Lower lobe of right lung (tissue), 2 donors: ENCODE measurements at regions not wholly inside any gene's neighbourhood (a gene's known extent, or its start where the extent isn't known, plus 50 kb on each side); places are given as distances from the start of the nearest gene placed in this dataset.

Source experiments
- ATAC-seq, 2 donors: fragments of 200-7000 bp; cut with Tn5 transposase; one replicate each; pipeline ENCODE4 v1.9.1; 2020 to 2022; ENCODE audit warnings: mild to moderate bottlenecking in 2 of 2, moderate library complexity in 2 of 2
- DNase-seq: peaks from one replicate; pipeline ENCODE4 v3.0.0-alpha.2; 2020
- H3K27ac ChIP-seq: fragments of 200-600 bp; one replicate; pipeline ENCODE4 v1.8.0; 2022
- H3K27me3 ChIP-seq: fragments of 200-600 bp; one replicate; pipeline ENCODE4 v1.8.0; 2022; ENCODE audit warnings: low read depth
- H3K36me3 ChIP-seq: fragments of 200-600 bp; one replicate; pipeline ENCODE4 v1.8.0; 2022; ENCODE audit warnings: mild to moderate bottlenecking
- H3K4me1 ChIP-seq: fragments of 200-600 bp; one replicate; pipeline ENCODE4 v1.8.0; 2022
- H3K4me3 ChIP-seq: fragments of 200-600 bp; one replicate; pipeline ENCODE4 v1.8.0; 2022; ENCODE audit warnings: mild to moderate bottlenecking
- H3K9me3 ChIP-seq: fragments of 200-600 bp; one replicate; pipeline ENCODE4 v1.8.0; 2022
- intact Hi-C: fragments of 100-400 bp; cut with DNase I; formaldehyde crosslinking; loops from one replicate; pipeline ENCODE4 v1.11.0; 2022
- TF ChIP-seq, protein P1 (sequence below): fragments of 200-600 bp; IDR thresholded peaks from one replicate; pipeline ENCODE4 v1.8.0; 2022; ENCODE audit warnings: antibody characterized with exemption, mild to moderate bottlenecking
- donor health status: DM: no; HTN: yes; CAD: no; lungs with severe emphysema.

DNA sequence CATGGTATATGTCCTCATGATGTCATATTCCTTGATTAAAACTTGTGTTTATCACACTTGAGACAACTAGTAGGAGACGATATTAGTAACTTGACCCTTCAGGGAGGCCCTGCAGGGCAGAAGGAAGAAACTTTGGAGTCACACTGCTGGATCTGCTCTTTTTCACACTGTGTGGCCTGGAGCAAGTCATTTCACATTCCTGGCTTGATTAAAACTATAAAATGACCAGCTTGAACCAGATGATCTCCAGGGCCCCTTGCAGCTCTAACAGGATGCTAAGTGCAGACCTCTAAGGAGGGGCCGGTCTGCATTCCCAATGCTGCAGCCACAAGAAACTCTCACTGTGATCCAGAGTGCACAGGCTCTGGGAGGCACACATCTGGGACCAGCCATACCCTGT is 146.4 kb upstream of the ZNF366 start:
- no peak for DNase-seq
- H3K27ac ChIP-seq: no peak overlapping the region
- no peak overlapping the region for H3K4me3 ChIP-seq
- no peaks in the 10 kb centered on the region for H3K27me3 ChIP-seq
- intact Hi-C loops: no loop called here
- ATAC-seq: no peak
- no peaks in the 10 kb centered on the region for H3K36me3 ChIP-seq
- TF ChIP-seq, protein P1, sequence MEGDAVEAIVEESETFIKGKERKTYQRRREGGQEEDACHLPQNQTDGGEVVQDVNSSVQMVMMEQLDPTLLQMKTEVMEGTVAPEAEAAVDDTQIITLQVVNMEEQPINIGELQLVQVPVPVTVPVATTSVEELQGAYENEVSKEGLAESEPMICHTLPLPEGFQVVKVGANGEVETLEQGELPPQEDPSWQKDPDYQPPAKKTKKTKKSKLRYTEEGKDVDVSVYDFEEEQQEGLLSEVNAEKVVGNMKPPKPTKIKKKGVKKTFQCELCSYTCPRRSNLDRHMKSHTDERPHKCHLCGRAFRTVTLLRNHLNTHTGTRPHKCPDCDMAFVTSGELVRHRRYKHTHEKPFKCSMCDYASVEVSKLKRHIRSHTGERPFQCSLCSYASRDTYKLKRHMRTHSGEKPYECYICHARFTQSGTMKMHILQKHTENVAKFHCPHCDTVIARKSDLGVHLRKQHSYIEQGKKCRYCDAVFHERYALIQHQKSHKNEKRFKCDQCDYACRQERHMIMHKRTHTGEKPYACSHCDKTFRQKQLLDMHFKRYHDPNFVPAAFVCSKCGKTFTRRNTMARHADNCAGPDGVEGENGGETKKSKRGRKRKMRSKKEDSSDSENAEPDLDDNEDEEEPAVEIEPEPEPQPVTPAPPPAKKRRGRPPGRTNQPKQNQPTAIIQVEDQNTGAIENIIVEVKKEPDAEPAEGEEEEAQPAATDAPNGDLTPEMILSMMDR: no peak
- no peaks in the 10 kb centered on the region for H3K9me3 ChIP-seq
- no peaks in the 10 kb centered on the region for H3K4me1 ChIP-seq

DNA sequence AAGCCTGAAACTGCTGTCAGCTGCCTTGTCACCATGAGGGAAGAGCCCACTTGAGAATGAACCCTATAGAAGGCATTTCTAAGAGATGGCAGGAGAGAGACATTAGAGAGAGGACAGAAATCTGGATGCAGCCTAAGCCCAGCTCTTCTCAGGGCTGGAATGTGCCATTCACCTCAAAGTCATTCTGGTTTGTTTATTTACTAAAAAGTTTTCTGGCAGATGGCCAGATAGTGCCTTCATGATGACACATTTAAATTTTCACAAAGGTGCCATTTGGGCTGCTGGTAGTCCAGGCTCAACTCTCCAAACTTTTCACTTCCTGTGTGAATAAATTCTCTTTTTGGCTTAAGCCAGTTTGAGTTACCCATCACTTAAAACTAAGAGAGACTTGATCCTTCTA is 144.6 kb upstream of the ZNF366 start:
- H3K36me3 ChIP-seq: no peaks in the 10 kb centered on the region
- H3K27me3 ChIP-seq: no peaks in the 10 kb centered on the region
- no peaks in the 10 kb centered on the region for H3K4me1 ChIP-seq
- H3K4me3 ChIP-seq: no peak overlapping the region
- TF ChIP-seq, protein P1: no peak
- DNase-seq (no peak), ATAC-seq (no peak)
- intact Hi-C loops: no loop called here
- no peaks in the 10 kb centered on the region for H3K9me3 ChIP-seq
- no peak overlapping the region for H3K27ac ChIP-seq

DNA sequence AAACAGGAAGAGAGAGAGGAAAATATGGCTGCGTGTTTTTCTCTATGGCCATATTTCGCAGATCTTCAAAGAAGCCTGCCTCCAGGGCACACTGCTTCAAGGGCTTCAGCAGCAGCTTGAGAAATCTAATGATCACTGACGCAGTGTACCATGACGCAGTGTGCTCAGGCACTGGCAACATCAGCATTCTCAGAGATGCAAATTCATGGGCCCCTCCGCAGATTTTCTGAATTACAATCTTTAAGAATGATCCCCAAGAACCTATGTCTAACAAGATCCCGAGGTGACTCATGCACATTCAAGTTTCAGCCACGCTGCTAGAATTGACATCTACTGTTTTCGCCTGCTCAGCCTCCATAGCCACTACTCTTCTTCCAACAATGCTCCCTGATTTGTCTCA is 143.9 kb upstream of the ZNF366 start:
- DNase-seq: no peak
- TF ChIP-seq, protein P1: no peak
- H3K27ac ChIP-seq: no peak overlapping the region
- intact Hi-C loops: no loop called here
- H3K4me1 ChIP-seq: no peaks in the 10 kb centered on the region
- no peak for ATAC-seq
- no peak overlapping the region for H3K4me3 ChIP-seq
- no peaks in the 10 kb centered on the region for H3K27me3 ChIP-seq
- H3K9me3 ChIP-seq: no peaks in the 10 kb centered on the region
- H3K36me3 ChIP-seq: no peaks in the 10 kb centered on the region

DNA sequence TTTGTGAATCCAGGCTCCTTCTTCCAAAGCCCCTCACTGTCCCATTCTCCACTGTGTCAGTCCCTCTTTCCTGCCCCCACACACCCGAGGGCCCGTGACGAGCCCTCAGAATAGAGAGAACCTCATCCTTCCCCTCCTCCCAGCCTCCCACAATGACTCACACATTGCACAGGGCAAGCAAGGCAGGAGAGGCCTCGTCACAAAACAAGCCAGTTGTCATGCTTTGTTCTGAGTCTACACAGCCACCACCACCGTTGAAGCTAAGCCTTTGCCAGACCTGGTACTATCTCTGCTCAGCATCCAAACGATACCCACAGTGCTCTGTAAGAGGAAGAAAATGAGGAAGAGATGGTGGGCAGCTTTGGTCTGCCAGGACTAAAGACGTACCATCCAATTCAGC is 142.2 kb upstream of the ZNF366 start:
- intact Hi-C loops: no loop called here
- Histone ChIP-seq H3K27ac (no peak overlapping the region), H3K27me3 (no peaks in the 10 kb centered on the region), H3K4me1 (no peaks in the 10 kb centered on the region), H3K4me3 (no peak overlapping the region), H3K36me3 (no peaks in the 10 kb centered on the region), H3K9me3 (no peaks in the 10 kb centered on the region)
- TF ChIP-seq, protein P1: no peak
- DNase-seq: no peak
- no peak for ATAC-seq

DNA sequence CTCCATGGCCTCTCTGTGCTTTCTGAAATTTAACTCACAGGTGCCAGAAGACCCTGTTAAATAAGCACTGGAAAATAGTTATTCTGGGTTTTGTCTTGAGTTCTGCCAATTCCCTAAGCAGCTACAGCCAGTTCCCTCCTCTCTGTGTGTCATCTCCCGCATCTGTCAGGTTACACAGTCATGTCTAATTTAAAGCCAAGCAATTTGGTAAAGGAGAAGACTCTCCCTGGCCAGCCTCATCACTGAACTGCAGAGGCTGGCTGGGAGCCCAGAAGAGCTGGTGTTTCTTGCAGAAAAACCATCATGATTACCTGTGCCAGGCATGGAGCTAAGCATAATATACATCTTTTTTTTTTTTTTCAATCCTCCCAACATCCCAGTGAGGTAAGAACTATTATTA is 141.3 kb upstream of the ZNF366 start:
- H3K4me1 ChIP-seq: no peaks in the 10 kb centered on the region
- no peaks in the 10 kb centered on the region for H3K36me3 ChIP-seq
- H3K27ac ChIP-seq: no peak overlapping the region
- TF ChIP-seq, protein P1: no peak
- H3K4me3 ChIP-seq: no peak overlapping the region
- no peaks in the 10 kb centered on the region for H3K27me3 ChIP-seq
- H3K9me3 ChIP-seq: no peaks in the 10 kb centered on the region
- intact Hi-C loops: no loop called here
- ATAC-seq: no peak
- no peak for DNase-seq

DNA sequence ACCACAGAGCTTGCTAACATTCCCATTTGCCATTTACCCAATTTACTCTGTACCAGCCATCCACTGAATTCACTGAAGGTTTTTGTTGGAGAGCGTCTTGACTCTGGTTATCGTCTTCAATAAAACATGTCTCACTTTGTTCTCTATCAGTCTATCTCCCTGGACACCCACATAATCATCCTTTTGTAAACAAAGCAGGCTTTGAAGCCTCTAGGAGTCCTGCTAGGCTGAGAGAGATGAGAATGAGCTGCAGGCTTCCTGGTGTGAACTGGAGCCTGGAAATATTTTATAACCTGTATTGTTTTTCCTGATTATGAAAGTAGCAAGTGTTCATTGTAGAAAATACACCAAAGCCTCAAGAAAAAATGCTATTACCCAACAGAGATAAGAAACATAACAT is 140.6 kb upstream of the ZNF366 start:
- H3K4me1 ChIP-seq: no peaks in the 10 kb centered on the region
- H3K9me3 ChIP-seq: no peaks in the 10 kb centered on the region
- intact Hi-C loops: no loop called here
- no peak overlapping the region for H3K27ac ChIP-seq
- no peaks in the 10 kb centered on the region for H3K27me3 ChIP-seq
- H3K36me3 ChIP-seq: no peaks in the 10 kb centered on the region
- H3K4me3 ChIP-seq: no peak overlapping the region
- TF ChIP-seq, protein P1: no peak
- DNase-seq (no peak), ATAC-seq (no peak)
